NCI-H2029 treated with DMSO at 0.1 percent for 48 hours (cell line): ENCODE measurements at regions not wholly inside any gene's neighbourhood (a gene's known extent, or its start where the extent isn't known, plus 50 kb on each side); places are given as distances from the start of the nearest gene placed in this dataset.
"Not testable (repeated sequence)": the region's sequence is repeated elsewhere in the genome, so short reads cannot be mapped to it uniquely, and the experiment has no call there.

Source experiments
- DNase-seq: peaks from one replicate; lab custom pipeline; 2025; lab: John Stamatoyannopoulos, UW

DNA sequence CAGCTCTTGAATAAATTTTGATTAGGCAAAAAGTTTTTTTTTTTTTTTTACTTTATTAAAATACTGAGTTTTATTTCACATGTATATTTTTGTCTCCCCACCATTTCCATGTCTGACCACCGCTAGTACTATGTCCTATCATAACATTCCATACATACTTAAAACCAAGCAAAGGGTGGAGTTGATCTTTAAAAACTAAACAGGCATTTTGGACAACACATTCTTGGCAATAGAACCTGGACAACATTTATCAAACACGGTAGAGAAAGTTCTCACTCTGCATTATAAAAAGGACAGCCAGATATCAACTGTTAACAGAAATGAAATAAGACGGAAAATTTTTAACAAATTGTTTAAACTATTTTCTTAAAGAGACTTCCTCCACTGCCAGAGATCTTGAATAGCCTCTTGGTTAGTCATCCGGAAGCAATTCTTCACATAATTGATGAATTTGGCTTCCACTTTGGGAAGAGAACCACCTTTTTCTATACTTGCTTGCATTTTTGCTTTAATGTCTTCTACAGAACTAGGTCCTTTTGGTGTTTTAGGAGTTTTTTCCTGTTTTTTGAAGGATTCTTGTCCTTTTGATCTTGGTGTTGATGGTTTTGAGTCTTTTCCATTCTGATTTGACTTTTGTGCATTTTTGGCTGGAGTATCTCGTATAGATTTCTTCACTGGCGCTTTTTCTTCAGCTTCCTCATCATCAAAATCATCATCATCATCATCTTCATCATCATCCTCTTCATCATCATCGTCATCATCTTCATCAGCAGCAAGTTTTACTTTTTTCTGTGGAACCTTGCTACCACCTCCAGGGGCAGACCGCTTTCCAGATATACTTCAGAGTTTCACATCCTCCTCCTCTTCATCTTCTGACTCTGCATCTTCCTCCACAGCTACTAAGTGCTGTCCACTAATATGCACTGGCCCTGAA lies 58.7 kb downstream of the POU5F2 start:
- DNase-seq = not testable (repeated sequence)

DNA sequence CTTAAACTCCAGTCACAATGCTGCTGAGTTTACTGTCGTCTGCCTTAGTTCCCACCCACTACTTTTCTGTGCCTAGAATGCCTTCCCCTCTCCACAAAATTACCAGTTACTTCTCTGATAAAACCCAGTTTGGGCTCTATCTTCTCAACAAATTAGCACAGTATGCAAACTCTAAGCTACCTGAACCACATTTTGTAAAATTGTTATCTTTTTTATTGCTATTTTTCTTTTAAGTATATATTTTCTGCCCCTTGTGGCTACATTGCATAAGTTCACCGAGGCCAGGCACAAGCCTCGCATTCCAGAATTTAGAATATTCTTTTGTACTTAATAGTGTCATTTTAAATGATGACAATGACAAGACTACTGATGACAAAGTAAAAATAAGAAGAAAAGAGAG lies 60.0 kb downstream of the POU5F2 start:
- no peak for DNase-seq

DNA sequence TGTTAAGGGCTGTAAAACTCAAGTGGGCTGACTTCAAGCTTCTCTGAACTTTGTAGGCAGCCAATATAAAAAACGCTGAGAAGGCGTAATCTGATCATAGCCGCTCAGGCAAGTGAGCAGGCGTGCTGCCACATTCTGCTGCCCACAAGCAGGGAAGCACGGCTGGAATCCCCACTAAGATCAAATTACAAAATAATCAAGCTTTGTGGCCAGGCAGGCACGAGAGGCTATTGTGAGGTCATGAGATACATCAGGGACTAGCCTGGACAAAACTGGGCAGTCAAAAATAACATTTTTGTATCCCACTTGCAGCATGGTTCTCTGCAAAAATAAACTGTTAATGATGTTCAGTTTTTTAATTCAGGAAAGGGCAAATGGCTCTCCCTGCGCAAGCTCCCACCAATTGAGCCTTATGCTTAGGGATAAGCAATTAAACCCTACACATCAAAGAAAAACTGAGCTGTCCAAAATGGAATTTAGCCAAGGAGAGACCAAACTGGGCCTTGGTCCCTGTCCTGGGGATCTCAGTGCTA lies 64.0 kb downstream of the POU5F2 start:
- DNase-seq = peak; percentile 76

DNA sequence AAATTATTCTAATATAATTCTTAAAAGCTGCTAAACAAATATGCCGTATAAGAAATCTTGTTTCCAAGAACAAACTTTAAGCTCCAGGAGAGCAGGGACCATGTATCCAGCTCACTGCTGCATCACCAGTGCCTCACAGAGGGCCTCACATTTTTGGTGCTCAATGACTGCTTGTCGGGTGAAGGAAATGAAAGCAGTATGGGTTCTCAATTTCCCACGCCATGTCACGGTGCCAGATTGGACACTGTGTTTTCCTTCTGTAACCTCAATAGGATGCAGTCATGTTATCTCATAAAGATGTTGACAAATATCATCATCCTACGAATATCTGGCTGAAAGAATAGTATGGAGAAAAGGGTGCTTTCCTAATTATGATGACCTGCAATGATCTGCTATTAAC lies 64.7 kb downstream of the POU5F2 start:
- no peak for DNase-seq

DNA sequence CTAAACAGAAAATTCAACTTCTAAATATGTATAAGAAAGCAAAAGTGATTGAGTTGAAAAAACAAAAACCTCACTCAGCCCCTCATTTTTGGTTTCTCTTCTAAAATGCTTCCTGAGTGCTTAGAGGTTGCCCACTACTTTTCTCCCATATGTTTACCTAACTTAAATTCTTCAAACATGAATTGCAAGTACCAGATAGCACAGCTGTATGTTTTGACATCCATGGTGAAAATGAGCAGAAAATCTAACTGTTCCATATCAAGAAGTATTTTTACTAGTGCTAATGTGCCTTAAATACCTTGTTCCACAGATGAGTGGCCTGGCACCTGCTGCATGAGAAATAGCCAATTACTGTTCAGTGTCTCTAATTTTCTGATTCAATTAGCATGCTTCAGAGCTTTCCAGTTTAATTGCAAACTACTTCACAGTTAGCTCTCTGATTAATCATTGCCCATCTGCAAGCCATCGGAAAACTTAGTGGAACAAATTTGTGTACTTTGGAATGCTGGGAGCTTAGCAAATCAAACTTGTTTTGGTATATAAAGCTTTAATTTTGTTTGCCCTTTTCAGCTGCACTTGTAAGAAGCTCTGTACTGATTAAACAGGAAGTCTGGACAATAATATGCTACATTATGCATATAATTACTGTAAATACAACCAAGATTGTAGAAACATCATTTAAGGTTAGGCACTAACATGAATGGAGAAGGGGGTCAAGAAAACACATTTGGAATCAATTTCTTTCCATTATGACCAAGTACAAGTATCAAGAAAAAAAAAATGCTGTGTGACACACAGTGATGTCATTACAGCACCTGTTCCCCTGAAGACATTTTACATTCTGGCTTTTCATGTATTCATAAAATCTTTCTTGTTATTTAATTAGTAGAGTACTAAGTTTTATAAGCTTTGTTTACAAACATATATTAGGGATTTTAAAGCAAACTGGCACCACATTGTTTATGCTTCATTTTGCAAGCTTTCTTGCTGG lies 65.6 kb downstream of the POU5F2 start:
- no peak for DNase-seq

DNA sequence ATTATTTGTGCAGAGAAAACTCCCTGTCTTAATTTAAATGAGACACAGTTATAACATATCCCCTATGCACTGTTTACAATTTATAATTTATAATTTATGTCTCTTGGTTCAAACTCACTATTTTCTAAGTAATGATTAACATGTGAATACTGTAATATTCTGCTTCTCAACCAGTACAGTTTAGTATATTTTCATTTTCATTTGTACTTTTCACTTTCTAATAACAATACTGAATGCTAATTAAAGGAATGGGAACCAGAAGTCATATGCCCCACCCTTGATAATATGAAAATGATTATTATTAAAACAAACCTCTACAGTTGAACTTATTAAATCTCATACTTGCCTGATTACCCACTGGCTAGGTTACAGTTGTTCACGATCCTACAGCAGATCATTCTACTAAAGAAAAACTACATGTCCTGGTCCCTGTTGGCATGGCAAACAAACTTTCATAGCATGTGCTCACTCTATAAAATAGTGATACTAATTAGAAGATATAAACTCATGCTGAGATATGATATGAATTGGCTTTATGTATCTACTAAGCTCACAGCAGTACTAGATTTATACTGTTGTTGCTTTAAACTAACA lies 66.4 kb downstream of the POU5F2 start:
- no peak for DNase-seq

DNA sequence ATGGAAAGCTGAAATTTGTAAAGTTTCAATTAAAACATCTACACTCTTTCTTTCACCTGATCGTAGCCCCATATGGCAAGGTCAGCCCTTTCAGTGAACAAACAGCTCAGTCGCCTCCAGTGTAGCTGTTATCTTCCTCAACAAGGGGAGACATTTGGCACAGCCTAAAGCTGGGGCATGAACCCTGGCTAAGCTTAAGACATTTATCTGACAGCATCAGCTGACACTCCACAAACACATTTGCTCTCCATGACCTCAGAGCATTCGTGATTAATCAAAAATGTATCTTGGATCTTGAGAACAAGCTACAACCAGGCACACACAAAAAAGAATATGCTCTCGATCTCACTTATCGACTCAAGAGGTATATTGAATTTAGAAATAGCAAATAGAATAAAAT lies 67.3 kb downstream of the POU5F2 start:
- DNase-seq = no peak

DNA sequence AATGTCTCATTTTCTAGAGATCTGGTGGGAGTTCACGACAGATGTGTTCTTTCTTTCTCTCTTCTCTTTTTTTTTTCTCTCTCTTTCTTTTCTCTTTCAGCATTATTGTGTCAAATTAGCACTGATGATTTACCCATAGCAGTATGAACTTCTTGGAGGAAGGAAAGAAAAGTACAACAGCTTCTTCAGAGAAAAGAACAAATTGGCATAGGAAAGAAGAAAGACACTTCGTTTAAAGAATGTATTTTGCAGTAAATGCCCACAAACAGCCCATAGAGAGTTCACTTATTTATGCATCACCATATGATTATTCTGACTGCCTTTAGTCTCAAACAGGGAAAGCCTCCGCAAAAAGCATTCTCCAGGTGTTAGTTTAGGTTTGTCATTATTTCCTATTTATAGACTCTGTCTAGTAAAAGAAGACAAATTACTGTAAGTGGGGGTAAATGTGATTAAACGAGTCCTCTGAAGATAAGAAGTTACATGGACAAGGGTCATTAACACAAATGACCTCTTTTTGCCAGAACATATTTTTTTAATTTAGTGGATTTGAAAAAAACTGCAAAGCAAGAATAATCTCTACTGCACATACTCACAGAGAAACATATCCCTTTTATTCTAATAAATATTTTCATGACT lies 68.0 kb downstream of the POU5F2 start:
- DNase-seq = no peak

DNA sequence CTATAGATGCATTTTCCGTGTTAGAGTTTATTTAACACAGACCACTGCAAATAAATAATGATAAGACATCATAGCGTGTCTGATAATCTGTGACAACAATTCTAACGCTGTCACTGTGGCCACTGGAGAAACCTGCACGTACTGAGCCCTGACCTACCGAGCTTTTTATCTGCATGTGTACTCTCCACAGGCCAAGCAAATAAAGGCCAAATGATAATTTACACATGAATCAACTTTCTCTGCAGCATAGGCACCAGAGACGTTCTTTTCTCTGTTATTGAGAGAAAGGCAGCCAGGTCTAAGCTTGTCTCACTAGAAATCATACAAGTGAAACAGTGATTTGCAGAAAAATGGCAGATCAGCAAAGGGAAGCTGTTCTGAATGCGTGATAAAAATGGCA lies 75.8 kb downstream of the POU5F2 start:
- no peak for DNase-seq

DNA sequence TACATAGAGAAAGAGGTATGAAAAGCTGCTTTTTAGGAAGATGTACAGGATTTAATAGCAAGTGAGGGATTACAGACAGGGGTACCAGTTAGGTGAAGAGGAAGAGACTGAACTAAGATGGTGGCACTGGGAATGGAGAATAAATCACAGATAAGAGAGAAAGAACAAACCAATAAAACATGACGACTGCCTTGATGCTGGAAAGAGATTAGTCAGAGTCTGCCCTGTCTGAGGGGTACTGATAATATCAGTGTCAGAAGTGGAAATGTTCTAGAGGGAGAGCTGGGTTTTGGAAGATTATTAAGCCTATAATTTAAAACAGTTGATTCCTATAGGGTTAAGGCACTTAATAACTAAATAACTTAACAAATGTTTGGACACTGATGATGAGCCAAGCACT lies 77.7 kb downstream of the NR2F1 start:
- DNase-seq = no peak

DNA sequence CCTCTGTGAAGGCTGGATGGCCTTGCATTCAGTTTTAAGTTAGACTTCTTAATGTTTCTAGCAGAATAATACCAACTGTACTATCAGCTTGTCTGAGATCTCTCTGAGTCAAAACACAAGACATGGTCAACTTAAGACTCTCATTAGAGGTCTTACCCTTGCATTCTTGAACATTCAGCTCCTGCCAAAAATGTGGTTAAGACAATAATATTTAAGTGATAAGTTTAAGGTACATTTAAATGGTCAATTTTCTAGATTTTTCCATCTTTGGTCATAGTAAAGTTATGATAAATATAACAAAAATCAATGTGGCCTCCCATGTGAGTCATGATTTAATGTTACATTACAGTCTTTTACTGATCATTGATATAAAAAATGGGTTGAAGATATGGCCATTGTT lies 75.0 kb downstream of the NR2F1 start:
- no peak for DNase-seq

DNA sequence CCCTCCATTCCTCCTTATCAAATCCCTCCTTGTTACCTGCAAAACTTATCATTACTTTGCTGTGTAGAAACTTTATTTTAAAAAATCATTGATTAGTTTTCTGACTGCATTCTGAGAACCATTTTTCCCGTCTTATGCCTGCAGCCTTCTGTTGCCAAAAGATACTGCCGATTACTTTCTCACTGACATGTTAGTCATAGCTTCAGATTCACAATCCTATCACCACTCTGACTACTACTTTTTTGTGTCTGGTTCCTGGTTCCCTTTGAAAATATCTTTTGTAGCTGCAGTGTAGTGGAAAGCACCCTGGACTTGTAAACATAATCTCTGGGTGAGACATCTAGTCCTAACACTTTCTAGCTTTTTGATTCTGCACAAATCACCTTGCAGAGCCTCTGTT lies 71.7 kb downstream of the NR2F1 start:
- DNase-seq = no peak

DNA sequence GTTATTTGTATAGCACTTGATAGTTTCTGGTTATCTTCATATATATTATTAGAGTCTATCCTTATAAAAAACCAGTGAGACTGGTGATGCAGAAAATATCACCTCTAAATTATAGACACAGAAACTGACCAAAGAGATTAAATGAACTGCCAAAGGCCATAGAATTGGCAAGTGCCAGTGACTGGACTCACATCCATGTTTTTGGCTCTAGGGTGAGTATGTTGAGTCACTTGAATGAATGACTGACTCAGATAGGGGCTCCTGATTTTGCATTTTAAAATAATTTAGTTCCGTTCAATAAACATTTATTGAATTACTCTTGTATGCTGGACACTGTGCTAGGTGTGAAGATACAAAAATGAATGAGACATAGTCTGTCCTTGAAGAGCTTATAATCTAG lies 70.7 kb downstream of the NR2F1 start:
- no peak for DNase-seq

DNA sequence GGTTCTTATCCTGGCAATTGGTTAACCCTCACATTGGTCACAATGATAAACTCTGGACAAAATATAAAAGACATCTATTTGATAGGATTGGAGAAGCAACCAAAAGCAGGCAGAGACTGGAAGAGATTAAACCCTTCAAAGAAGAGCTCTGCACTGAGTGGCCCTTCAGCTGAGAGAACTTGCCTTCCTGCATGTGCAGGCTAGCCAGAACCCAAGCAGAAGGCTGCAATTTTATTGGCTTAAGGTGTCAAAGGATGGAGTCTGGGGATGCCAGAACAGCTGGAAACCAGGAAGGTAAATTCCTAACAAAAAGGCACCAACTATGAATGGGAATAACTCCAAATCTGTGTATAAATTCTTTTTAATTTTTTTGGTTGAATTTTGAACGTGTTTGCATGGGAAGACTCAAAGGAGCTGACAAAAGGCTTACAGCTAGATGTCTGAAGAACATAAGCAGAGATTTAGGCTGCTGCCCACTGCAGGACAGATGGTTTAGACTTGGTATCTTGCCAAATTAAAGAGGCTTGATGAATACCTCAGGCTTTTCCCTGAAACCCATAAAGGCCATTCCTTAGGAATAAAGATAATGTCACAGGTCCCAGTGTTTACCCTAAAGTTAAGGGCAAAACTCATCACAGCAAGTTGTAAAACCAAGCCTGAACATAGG lies 66.3 kb downstream of the NR2F1 start:
- no peak for DNase-seq

DNA sequence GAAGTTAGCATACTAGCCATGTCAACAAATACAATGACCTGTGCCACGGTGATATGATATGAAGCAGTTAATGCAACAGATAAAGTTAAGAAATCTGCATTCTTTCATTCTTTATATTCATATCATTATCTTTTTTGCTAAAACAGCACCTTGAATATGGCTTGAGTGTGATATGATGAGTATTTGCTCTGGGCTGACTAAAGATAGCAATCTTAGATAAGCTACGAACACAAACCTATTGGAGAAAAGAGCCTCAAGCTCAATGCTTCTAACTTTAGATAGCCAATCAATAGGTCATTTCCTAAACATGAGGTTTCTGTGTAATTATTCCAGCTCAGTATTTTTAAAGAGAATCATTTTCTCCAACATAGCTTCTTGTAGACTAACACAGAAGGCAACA lies 61.7 kb downstream of the NR2F1 start:
- no peak for DNase-seq
